GM20000 (cell line): ENCODE measurements at regions not wholly inside any gene's neighbourhood (a gene's known extent, or its start where the extent isn't known, plus 50 kb on each side); places are given as distances from the start of the nearest gene placed in this dataset.

Experiments used
- DNase-seq: peaks from one replicate; pipeline ENCODE4 v3.0.0; 2012; ENCODE audit warnings: low spot score
- TF ChIP-seq, protein P1 (sequence below): IDR thresholded peaks from 2 replicates; pipeline ENCODE4 v1.5.1; 2012; ENCODE audit warnings: mild to moderate bottlenecking, control low read depth; ENCODE audit errors: extremely low read depth, missing control alignments

DNA sequence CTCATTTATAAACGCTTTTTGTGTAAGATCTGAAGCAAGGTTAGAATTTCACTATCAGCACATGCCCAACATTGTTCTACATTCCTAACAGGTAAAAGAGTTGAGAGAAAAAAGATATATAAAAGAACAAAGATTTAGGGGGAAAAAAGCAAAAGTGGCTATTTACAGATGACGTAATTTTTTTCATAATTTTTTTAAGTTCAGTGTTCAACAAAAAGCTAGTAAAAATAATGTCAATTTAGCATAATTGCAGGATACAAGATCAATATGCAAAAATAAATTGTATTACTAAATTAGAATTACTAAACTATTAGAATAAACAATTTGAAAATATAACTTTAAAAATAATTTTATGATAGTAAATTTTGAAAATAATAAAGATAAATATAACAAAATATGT, 405.0 kb downstream of the SEMA3D start:
- TF ChIP-seq, protein P1, sequence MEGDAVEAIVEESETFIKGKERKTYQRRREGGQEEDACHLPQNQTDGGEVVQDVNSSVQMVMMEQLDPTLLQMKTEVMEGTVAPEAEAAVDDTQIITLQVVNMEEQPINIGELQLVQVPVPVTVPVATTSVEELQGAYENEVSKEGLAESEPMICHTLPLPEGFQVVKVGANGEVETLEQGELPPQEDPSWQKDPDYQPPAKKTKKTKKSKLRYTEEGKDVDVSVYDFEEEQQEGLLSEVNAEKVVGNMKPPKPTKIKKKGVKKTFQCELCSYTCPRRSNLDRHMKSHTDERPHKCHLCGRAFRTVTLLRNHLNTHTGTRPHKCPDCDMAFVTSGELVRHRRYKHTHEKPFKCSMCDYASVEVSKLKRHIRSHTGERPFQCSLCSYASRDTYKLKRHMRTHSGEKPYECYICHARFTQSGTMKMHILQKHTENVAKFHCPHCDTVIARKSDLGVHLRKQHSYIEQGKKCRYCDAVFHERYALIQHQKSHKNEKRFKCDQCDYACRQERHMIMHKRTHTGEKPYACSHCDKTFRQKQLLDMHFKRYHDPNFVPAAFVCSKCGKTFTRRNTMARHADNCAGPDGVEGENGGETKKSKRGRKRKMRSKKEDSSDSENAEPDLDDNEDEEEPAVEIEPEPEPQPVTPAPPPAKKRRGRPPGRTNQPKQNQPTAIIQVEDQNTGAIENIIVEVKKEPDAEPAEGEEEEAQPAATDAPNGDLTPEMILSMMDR: no peak
- no peak for DNase-seq

DNA sequence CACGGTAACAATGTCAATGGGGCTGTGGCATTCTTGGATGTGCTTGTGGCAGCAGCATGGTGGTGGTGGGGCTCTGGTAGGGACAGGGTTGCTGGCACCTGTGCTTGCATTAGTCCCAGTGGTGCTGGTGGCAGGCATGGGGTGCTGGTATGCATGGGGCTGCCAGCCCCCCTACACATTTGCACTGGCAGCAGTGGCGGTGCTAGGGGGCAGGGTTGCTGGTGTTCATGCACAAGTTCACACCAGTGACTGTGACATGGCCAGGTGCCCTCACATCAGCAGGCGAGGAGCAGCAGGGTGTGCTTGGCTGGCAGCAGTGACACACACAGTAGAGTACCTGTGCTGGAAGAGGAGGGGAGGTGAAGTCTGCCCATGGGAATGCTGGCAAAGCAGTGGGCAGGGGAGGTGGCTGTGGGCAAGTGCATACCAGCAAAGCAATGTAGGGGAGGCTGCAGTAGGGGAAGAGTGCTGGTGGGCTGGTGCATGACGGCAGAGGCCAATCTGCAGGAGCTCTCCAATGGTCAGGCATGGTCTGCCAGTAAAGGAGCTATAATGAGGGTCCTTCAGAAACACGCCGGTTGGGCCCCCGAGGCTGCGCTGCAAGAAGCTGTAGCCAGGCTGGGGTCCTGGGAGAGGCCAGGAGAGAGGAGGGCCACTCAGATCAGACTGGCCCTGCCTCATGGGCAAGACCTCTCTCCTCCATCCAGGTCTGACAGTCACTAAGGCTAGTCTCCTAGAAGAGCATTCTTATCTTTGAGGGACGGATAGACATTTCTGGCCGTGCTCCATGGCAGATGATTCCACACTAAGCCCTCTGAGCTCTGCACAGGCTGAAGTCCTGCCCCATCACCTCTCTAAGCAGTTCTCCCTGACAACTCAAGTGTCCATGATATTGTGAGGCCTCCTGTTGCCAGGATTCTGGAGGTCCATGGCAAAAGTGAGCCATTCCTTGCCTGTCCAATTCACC, 406.4 kb downstream of the SEMA3D start:
- TF ChIP-seq, protein P1: no peak
- no peak for DNase-seq

- TF ChIP-seq, protein P1: no peak
- no peak for DNase-seq
Measured at GRCh38 chr7:84757761-84758160, 429.1 kb downstream of the SEMA3D start.

- no peak for DNase-seq
- TF ChIP-seq, protein P1: no peak
Measured at GRCh38 chr7:84746353-84746752, 440.5 kb downstream of the SEMA3D start.

DNA sequence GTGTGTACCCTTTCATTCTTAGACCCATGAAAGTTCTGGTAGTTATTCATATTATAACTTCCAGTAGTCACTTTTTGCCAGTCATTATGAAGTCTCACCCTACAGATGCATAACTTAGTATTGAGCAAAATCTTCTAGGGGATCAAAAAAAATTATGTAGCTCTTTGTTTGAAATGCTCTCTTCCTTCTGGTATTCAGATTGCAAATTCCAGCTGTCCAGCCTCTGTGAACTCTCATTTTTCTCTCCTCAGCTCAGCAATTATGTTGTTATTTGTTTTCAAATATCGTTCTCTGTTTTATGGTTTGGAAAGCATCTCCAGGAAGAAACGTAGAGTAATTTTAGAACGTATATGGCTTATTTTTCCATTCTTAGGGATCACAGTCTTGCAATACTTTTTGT, 442.5 kb downstream of the SEMA3D start:
- TF ChIP-seq, protein P1: no peak
- DNase-seq: no peak

DNA sequence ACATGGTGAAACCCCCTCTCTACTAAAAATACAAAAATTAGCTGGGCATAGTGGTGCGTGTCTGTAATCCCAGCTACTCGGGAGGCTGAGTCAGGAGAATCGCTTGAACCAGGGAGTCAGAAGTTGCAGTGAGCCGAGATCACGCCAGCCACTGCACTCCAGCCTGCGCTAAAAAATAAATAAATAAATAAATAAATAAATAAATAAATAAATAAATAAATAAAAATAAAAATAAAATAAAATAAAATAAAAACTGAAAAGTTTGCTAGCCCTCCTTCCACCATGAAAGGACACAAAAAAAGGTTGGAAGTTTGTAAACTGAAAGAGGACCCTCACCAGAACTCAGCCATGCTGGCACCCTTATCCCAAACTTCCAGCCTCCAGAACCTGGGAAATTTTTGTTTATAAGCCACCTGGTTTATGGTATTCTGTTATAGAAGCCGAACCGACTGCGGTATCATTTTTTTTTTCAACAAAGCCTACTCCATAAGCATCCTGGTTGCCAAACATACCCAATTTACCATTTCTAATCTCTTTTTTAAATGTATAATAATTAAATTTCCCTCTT, 448.2 kb downstream of the SEMA3D start:
- no peak for DNase-seq
- TF ChIP-seq, protein P1: no peak

- no peak for DNase-seq
- TF ChIP-seq, protein P1: no peak
Measured at GRCh38 chr7:84735677-84736076, 451.2 kb downstream of the SEMA3D start.
